Stimulated activated CD4-positive, alpha-beta T cell treated with anti-CD3 and anti-CD28 coated beads, Interleukin-15, amount 100 ng/mL, for 1 hour (primary cell): ENCODE measurements at regions not wholly inside any gene's neighbourhood (a gene's known extent, or its start where the extent isn't known, plus 50 kb on each side); places are given as distances from the start of the nearest gene placed in this dataset.

Experiments used
- DNase-seq, 2 donors: peaks; one replicate each; pipeline ENCODE4 v3.0.0-alpha.2; 2020; ENCODE audit warnings: low read depth in 1 of 2, low spot score in 1 of 2

DNA sequence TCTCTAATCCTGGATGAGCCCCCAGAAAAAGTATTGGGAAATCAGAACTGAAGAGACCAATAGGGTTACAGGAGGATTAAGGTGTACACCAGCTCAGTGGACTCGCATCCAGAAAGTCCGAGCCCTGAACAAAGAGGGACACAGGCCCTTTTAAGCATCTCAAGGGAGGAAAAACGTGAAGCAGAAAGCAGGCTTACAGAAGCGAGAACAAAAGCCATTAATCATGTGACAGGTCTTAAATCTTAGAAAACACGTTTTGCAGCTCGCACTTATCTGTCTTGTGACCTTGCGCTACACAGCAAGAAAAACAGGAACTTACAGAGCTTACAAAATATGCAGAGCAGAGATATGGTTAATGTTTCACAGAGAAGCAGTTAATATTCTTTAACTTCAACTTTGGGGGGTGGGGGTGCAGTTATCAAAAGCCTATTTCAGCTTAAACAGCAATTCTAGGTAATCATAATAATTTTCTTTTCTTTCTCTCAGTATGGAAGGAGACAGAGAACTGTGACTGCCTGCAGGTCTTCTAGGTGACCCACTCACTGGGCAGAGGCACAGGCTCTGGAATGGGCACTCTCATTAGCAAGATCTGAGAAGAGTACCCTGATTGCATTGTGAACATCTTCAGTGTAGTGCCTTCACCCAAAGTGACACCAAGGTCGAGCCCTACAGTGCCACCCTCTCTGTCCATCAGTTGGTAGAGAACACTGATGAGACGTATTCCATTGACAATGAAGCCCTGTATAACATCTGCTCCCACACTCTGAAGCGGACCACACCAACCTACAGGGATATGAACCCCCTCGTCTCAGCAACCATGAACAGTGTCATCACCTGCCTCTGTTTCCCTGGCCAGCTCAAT, 65.0 kb upstream of the MOCS1 start:
- no peak for DNase-seq

DNA sequence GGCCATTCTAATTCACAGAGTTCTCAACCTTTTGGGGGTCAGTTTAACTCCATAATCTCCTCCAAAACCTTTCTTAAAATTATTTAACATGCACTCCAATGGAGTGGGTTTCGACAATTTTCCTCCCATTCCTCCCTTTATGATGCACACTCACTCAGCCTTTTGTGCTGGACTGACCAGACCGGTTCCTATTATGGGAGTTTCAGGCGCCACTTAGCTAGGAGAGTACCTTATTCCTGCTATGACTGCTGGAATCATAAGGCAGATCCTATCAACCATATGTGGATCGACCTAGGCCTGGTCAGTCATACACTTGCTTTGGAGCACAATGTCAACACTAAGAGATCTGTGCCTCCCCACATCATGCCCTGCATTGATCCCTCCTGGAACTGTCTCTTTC, 63.9 kb upstream of the MOCS1 start:
- no peak for DNase-seq

DNA sequence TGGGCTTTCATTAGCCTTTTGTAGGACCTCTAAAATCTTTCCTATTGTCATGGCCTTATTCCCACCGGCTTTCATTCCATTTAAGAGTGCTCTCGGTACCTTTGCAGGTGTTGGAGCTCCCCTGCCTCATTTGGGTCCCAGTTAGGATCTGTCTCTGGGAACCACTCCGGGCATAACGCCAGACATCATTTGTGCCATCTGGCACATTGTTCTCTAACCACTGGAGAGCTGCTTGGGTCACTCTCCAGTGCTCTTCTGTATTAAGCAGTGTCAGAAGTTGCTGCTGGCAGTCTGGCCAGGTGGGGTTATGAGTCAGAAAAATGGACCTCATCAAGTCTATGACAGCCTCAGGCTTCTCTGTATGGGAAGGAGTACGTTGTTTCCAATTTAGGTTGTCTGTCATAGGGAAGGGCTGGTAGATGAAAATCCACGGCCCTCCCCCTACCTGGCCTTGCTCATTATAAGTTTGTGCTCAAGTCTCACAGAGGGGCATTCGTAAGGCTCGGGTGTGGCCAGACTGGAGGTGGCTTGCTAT, 62.9 kb upstream of the MOCS1 start:
- no peak for DNase-seq

DNA sequence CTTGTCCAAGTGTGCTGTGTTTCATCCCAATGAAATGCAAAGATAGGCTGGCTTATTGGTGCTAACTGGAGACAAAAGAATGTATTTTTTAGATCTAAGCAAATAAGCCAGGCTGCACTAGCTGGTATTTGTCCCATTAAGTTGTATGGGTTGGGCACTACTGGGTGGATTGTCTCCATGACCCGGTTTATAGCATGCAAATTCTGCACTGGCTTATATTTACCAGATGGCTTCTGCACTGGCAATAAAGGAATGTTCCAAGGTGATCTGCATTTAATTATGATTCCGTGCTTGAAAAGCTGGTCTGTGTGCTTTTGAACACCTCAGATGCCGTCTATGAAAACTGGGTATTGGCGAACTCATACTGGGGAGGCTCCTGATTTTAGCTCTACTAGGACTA, 61.4 kb upstream of the MOCS1 start:
- no peak for DNase-seq

DNA sequence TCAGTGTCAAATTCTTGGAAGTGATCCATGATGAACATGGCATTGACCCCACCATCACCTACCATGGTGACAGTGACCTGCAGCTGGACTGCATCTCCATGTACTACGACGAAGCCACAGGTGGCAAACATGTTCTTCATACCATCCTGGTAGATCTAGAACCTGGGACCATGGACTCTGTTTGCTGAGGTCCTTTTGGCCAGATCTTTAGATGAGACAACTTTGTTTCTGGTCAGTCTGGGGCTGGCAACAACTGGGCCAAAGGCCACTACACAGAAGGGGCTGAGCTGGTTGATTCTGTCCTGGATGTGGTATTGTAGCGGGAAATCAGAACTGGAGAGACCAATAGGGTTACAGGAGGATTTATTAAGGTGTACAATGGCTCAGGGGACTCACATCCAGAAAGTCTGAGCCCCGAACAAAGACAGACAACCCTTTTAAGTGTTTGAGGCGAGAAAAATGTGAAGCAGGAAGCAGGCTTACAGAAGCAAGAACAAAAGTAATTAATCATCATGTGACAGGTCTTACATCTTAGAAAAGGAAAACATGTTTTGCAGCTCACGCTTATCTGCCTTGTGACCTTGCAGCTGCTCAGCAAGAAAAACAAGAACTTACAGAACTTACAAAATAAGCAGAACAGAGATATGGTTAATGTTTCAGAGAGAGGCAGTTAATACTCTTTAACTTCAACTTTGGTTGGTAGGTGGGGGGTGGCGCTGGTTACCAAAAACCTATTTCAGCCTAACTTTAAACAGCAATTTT, 58.8 kb upstream of the MOCS1 start:
- DNase-seq, result no peak
